Fibroblast of mammary gland (primary cell): ENCODE measurements at regions not wholly inside any gene's neighbourhood (a gene's known extent, or its start where the extent isn't known, plus 50 kb on each side); places are given as distances from the start of the nearest gene placed in this dataset.

Experiments
- DNase-seq: peaks from one replicate; pipeline ENCODE4 v3.0.0-alpha.2; 2010; ENCODE audit warnings: low read depth
- H3K4me3 ChIP-seq: 2 replicates; pipeline ENCODE4 v1.5.1; 2011; ENCODE audit warnings: low read depth, mild to moderate bottlenecking, low read length, moderate library complexity; ENCODE audit not compliant: control insufficient read depth
- CTCF ChIP-seq: conservative IDR thresholded peaks from 2 replicates; pipeline ENCODE4 v1.5.1; 2011; ENCODE audit warnings: low read depth, low read length, inconsistent platforms; ENCODE audit not compliant: control insufficient read depth, insufficient read depth

- no peak overlapping the region for H3K4me3 ChIP-seq
- DNase-seq = no peak
- TF ChIP-seq CTCF = no peak
Measured at GRCh38 chr1:177732178-177732577, 237.7 kb downstream of the SEC16B start.

GRCh38 chr1:177729646-177730045 lies 240.2 kb downstream of the SEC16B start:
- no peak overlapping the region for H3K4me3 ChIP-seq
- no peak for TF ChIP-seq CTCF
- no peak for DNase-seq

- DNase-seq = no peak
- TF ChIP-seq CTCF = no peak
- H3K4me3 ChIP-seq = no peak overlapping the region
Measured at GRCh38 chr1:177723533-177723932, 246.3 kb downstream of the SEC16B start.

GRCh38 chr1:177710696-177711620 lies 258.9 kb downstream of the SEC16B start:
- no peak for DNase-seq
- no peak for TF ChIP-seq CTCF
- no peak overlapping the region for H3K4me3 ChIP-seq

- DNase-seq = no peak
- TF ChIP-seq CTCF = no peak
- H3K4me3 ChIP-seq = no peak overlapping the region
Measured at GRCh38 chr1:177708406-177708805, 261.5 kb downstream of the SEC16B start.

GRCh38 chr1:177706977-177707376 lies 262.9 kb downstream of the SEC16B start:
- no peak for DNase-seq
- H3K4me3 ChIP-seq = no peak overlapping the region
- no peak for TF ChIP-seq CTCF
